ENCODE measurements at regions not wholly inside any gene's neighbourhood (a gene's known extent, or its start where the extent isn't known, plus 50 kb on each side); places are given as distances from the start of the nearest gene placed in this dataset.
"Not testable (repeated sequence)": the region's sequence is repeated elsewhere in the genome, so short reads cannot be mapped to it uniquely, and the experiment has no call there.

- no peak for DNase-seq
These were observed 1922.8 kb downstream of the MRPL39 start for GRCh38 chr21:23684431-23684830.

DNA sequence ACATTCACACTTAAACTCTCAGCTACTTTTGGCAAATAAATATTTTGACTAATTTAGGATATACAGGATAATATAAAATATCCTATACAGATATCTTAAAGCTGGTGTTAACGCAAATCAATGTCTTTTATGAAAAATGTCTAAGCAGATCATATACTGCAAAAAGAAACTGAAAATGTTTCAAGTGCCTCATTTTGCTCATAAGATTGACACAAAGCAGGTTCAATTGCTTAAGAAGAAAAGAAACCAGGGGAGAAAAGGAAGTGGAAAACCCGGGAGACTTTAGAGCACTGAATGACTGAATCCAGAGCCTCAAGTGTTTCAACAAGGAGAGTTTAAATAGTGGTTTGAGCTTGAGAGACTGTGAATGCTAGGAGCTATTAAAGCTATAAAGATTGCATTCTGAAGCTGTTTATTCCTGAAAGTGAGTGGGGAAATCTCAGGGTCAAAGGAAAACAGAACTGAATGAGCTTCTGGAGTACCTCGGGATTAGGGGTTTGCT is 1943.0 kb downstream of the MRPL39 start:
- DNase-seq = no peak

DNA sequence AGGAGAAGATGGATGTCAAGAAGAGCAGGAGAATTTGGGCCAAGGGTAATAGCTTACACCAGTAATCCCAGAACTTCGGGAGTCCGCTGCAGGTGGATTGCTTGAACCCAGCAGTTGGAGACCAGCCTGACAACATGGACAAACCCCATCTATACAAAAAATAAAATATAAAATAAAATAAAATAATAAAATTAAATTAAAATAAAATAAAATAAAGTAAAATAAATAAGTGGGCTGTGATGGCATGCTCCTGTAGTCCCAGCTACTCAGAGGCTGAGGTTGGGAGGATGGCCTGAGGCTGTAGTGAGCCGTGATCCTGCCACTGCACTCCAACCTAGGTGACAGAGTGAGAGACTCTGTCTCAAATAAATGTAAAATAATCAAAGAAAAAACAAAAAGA is 1946.7 kb downstream of the MRPL39 start:
- no peak for DNase-seq

GRCh38 chr21:23644768-23645167 is 1962.5 kb downstream of the MRPL39 start:
- no peak for DNase-seq

DNA sequence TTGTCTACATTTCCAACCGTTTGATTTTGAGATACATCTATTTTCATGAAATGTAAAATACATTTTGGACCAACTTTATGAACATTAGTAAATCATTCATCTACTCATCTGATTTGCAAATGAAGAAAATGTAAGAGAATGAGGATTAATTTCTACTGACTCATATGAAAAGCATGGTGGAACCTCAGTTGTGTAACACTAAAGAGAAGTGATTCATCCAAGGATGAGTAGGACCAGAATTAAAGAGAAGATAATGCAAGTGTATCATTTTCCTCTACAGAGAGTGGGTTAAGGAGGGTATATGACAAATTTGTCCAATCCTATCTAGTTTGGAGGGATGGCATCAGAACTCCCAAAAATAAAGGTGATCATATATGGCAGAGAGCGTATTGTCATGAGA is 1967.6 kb downstream of the MRPL39 start:
- DNase-seq = no peak

DNA sequence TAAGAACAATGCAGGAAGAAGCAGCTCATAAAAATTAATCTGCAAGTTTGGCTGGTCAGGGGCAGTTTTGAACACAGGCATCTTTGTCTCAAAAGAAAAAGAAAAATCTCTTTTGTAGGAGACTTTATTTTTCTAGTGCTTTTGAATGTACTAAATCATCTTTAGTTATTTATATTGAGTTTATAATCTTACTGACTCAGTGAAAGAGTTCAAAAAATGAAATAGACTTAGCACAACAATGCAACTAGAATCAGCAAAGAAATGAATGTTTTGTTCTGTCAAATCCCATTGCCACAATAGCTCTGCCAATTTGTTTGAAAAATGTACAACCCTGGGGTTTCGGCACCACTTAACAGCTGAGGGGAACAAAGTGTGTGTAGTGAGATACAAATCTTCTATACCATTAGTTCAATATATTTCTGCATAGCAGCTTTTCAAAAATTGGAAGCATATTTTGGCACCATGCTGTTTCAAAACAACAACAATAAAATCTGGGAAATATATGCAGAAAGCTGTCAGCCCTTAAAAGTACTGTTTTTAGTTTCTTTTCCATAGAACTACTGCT is 1969.1 kb downstream of the MRPL39 start:
- DNase-seq = no peak

- no peak for DNase-seq
These were observed 1973.8 kb downstream of the MRPL39 start for GRCh38 chr21:23633447-23633940.

- no peak for DNase-seq
These were observed 1983.0 kb downstream of the MRPL39 start for GRCh38 chr21:23624281-23624680.

GRCh38 chr21:23613014-23613413 is 1994.3 kb downstream of the MRPL39 start:
- DNase-seq = no peak

DNA sequence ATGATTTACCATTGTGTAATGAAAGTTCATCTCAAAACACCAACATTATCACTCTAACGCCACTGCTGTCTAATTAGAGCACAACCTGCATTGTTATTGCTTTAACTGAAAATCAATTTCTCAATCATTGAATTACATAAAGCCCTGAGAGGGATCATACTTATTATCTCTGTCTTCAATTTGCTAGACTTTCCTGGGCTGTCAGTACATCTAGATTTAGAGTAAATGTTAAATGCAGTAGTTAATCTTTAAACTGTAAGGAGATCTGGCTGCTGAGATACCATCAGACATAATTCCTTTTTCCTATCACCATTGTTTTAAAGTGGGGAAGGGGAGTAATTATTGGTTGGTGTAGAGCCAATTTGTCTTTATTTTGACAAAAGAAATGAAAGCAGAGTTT is 1995.1 kb downstream of the MRPL39 start:
- DNase-seq = no peak

GRCh38 chr21:23607782-23608431 is 1999.4 kb downstream of the MRPL39 start:
- DNase-seq = no peak

- DNase-seq = no peak
These were observed 2005.7 kb downstream of the MRPL39 start for GRCh38 chr21:23601549-23601948.

DNA sequence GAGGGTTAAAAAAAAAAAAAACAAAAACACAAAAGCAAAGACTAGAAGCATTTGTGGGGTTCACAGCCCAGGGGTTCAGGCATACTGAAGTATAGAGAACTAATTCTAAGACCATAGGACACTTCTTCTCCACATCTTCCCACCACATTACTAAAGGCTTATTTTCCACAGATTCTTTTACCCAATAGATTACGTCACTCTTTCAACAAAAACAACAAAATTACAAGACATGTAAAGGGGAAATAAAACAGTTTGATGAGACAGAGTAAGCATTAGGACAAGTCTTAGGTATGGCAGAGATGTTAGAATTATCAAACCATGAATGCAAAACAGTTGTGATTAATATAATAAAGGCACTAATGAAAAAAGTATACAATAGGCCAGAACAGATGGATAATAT is 2013.7 kb downstream of the MRPL39 start:
- DNase-seq = no peak

- DNase-seq = no peak
These were observed 2021.9 kb downstream of the MRPL39 start for GRCh38 chr21:23585419-23585818.

DNA sequence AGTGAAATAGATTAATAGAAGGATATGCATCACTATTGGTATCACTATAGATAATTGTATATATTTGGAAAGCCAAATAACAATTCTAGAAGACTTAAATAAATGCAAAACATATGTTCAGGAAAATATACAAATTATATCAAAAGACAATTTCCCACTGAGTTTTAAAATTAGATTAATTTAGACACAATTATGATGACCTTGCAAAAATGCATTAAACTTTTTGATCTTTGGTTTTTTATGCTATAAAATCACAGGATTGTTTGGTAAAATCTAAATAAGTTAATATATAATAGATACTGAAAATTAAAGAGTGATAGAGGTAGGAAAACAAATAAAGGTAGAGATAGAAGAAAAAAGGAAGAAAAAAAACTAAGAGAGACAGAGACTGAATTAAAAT is 2027.7 kb downstream of the MRPL39 start:
- DNase-seq = no peak

GRCh38 chr21:23578027-23578426 is 2029.3 kb downstream of the MRPL39 start:
- DNase-seq = no peak

DNA sequence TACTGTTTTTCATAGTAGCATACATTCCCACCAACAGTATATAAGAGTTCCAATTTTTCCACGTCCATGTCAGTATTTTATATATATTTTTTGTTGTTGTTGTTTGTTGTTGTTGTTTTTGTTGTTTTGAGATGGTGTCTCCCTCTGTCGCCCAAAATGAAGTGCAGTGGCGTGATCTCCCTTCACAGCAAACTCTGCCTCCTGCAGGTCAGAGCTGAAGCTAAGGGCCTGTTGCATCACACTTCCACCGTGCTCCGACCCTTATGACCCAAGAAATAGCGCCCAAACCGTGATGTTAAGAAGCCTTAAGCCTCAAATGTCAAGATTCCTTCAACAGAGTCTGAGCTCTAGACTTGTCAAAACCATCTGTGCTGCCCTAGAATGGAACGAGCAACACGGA is 2032.3 kb downstream of the MRPL39 start:
- no peak for DNase-seq

DNA sequence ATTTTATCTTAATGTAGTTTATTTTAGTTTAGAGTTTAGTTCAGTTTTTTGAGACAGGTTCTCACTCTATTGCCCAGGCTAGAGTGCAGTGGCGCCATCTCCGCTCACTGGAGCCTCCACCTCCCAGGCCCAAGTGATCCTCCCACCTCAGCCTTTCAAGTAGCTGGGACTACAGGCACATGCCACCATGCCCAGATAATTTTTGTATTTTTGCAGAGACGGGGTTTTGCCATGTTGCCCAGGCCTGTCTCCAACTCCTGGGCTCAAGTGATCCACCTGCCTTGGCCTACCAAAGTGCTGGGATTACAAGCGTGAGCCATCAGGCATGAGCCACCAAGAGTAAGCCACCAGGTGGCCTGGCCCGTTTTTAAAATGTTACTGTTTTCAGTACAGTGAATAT is 2058.4 kb downstream of the MRPL39 start:
- not testable (repeated sequence) for DNase-seq

- no peak for DNase-seq
These were observed 2063.9 kb downstream of the MRPL39 start for GRCh38 chr21:23543333-23543732.

- no peak for DNase-seq
These were observed 2065.2 kb downstream of the MRPL39 start for GRCh38 chr21:23542097-23542496.

- DNase-seq = no peak
These were observed 2065.7 kb downstream of the MRPL39 start for GRCh38 chr21:23541571-23541970.

DNA sequence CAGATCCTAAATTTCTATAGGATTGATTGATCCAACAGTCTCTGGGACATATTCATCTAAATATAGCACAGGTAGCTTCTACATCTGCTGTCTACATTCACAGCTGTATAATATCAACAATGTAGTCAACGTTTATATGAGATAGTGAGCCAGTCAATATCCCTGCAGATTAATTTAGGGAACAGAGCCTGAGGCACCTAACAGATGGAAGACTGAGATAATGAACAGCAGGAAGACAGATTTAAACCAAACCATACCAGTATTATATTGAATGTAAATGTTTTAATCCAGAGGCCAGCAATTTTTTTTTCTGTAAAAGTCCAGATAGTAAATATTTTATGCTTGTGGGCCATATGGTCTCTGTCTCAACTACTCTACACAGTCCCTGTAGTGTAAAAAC is 2072.4 kb downstream of the MRPL39 start:
- DNase-seq = no peak

- DNase-seq = no peak
These were observed 2075.8 kb downstream of the MRPL39 start for GRCh38 chr21:23531444-23531843.

DNA sequence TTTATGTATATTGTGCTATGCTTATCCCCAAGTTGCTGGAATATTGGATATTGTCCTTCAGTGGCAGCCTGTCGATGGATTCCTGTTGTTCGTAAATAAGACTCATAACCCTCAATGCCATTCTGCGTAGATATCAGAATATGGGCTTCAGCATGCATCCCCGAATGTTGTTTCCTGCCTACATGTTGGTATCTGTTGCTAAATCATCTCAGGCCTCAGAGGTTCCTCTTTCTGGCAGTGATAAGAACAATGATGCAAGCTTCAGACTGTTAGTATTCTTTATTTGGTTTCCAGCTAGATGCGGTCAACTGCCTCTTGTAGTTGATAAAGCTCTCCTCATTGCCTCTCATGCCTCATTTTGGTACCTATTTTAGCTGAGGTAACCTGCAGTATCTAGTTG is 2082.6 kb downstream of the MRPL39 start:
- no peak for DNase-seq

DNA sequence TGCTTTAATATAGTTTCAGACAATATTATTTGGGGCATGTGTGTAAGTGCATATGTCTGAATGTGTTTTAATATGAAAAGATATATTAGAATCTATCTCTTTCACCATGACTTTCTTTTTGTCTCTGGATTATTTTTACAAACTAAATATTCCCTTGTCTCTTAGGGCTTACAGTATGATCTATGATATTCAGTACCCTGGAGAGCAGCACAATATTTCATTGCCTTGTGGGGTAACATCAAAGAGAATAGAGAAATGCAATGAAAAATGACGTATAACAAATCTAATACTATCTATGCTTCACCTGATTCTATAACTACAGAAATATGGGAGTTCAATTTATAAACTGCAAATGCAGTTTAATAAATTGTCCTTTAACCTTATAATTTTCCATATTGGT is 2084.5 kb downstream of the MRPL39 start:
- DNase-seq = no peak
